ENCODE measurements at regions not wholly inside any gene's neighbourhood (a gene's known extent, or its start where the extent isn't known, plus 50 kb on each side); places are given as distances from the start of the nearest gene placed in this dataset.
"Not testable (repeated sequence)": the region's sequence is repeated elsewhere in the genome, so short reads cannot be mapped to it uniquely, and the experiment has no call there.

DNA sequence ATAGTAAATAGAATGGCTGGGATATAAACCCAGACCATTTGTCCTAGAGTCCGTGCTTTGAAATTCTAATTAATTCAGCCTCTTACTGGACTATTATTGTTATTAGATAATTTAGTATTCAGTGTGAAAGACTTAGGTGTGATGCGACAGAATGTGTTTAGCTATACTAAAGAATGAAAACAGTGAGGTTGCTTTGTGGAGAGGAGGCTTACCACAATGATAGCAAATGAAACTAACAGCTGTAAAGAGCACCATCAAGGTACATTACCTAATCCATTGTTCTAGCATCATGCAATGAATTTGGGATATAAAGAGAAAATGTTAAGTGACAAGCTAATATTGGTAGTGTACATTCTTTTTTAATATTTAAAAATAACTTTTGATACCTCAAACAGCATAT lies 911.1 kb downstream of the KCNT2 start:
- DNase-seq (ENCODE audit: low read depth in 3 of 3): no peak

DNA sequence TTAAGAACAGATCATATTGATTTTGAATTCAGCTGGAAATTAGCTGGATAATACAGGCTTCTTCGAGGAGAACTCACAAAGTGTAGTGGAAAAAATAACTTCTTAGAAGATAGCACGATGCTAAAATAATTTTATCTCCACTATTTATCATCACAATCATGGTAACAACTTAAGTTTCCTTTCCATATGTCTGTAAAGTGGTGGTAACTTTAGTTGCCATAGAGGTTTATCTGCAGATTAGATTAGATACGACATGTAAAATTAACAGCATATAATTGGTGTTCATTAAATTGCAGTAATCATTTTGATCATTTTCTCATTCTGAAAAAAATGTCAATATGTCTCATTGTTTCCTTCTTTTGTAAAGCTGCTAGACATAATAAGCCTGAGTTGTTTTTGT lies 921.5 kb downstream of the KCNT2 start:
- DNase-seq (ENCODE audit: low read depth in 3 of 3): no peak

DNA sequence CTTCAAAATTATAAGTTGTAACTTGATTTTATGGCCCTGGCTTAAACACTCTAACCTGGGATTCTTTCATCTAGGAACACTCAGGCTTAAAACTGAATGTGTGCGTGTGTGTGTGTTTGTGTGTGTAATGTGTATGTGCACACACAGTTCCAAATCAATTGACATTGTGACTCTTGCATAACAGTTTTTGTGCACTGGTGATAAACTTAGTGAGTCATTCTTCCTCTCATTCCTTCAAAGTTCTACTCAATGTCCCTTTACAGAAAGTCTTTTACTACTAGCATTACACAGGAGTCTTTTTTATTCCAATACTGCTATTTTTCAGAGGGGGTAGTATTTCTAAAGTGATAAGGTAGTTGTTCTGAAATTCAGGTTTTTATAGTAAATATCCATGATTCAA lies 943.6 kb downstream of the KCNT2 start:
- no peak for DNase-seq (ENCODE audit: low read depth in 3 of 3)

DNA sequence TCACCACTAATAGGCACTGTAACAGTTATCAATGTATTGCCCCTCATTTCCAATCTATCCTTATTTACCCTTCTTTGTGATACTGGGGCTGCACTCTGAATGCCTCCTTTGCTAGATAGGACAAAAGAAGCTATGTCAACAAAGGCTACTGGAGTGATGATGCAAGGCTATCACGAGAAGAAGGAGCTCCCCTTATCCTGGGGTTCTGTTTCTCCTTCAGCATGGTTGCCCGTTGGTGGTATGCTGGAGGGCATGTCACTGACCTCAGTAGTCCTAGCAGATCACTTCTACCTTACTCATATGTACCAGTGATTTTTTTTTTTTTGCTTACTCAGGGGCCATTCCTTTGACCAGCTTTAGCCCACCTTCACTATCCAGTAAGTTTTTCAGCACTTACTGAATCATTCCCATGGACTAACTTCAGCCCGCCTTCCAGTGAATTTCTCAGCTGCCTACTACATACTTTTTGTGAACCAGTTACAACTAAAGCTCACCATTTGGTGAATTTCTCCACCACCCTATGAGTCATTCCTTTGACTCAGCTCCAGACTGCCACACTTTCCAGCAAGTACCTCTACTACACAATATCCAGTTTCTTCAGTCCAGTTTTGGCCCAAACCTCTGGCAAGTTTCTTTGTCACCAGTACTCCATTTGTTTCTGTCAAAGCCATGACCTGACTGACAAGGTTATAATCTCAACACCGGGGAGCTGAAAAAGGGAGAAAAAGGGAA lies 944.5 kb downstream of the KCNT2 start:
- no peak for DNase-seq (ENCODE audit: low read depth in 3 of 3)

DNA sequence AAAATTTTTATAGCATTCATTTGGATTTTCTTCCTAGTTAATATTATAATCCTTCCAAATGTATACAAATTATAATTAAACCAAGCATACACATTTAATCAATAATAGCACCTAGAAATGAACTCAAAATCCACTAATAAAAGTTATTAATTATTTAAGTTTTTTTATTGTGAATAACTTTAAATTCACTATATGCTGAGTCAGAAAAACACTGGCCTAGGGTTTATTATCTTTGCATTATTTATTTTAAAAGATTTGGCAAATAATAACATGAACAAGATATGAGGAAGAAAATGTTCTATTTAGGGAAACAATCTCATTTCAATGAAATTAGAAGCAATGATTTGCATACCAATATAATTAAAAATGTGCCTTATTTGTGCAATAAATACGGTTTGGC lies 951.5 kb downstream of the KCNT2 start:
- DNase-seq (ENCODE audit: low read depth in 3 of 3): no peak

DNA sequence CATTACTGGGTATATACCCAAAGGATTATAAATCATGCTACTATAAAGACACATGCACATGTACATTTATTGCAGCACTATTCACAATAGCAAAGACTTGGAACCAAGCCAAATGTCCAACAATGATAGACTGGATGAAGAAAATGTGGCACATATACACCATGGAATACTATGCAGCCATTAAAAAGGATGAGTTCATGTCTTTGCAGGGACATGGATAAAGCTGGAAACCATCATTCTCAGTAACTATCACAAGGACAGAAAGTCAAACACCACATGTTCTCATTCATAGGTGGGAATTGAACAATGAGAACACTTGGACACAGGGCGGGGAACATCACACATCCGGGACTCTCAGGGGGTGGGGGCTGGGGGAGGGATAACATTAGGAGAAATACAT lies 959.4 kb downstream of the KCNT2 start:
- not testable (repeated sequence) for DNase-seq (ENCODE audit: low read depth in 3 of 3)

DNA sequence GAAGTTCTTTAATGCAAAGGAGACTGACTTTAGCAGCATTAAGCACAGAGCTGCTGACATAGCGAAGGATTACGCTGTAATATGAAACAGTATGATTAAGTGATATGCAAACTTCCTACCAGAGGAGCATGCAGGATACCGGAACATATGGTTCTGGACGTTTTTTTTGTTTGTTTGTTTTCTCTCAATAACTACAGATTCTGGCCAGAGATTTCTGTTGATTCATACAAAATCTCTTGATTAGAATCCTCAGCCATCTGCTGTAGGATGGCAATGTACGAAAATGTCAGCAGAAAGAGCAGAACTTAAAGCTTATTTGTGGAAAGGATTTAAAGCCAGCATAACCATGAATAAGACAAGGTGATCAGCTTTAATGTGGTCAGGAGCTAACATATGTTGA lies 970.7 kb downstream of the KCNT2 start:
- no peak for DNase-seq (ENCODE audit: low read depth in 3 of 3)

DNA sequence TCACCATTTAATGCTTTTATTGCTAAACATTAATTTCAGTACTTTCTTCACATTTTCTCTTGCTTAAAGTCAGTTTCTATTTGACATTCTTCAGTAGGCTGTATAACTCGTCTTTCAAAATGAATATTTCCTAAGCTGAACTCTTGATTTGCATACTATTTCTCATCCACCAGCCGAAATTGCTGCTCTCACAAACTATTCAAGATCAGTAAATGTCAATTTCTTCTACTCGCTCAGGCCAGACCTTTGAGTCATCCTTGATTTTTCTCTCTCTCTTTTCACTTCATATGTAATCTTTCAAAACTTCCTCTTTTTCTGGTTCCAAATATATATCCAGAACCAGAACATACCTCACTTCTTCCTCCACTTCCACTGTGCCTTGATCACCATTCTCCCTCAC lies 990.0 kb downstream of the KCNT2 start:
- DNase-seq (ENCODE audit: low read depth in 3 of 3): no peak

DNA sequence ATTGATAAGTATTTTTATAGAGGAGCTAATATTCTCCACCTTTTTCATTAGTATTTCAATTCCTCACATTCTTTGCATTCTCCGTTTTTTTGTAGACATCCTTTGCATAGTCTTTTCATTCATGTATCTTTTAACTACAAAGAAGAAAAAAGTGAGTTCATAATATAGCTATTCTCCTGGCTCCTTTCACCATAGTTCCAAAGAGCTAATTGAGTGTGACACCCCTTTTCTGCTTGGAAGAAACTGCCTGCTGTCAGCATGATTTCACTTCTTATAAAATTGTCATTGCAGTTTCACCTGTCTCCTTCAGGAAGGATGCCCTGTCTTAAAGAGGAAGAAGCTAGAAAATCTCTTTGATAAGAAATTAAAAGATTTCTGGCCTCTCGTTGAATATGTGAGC lies 991.1 kb downstream of the KCNT2 start:
- DNase-seq (ENCODE audit: low read depth in 3 of 3): no peak

DNA sequence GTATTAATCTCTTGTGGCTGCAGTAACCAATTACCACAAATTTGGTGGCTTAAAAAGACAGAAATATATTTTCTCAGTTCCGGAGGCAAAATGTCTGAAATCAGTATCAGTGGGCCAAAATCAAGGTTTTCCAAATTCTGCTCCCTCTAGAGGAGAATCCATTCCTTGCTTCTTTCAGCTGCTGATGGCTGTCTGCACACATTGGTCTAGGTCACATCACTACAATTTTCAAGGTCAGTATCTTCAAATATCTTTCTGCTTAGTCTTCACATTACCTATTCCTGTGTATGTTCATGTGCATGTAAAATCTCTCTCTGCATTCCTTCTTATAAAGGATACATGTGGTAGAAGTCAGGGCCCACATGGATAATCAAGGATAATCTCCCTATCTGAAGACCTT lies 999.4 kb downstream of the KCNT2 start:
- DNase-seq (ENCODE audit: low read depth in 3 of 3): no peak

DNA sequence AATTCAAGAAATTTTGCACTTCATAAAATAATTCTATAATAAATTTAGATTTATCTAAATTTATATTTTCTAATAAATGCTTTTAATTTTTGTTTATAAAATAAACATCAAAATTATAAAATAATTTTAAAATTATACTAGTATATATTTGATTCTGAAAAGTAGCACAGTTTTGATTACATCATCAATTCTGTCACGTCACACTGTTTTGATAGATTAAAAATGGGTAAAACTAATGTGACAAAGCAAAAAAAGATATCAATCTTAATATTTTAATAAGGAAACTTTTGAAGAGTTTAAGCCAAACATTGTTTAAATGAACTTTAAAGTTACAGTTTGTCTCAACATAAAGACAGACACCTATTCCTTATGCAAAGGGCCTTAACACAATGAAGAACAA lies 1001.8 kb downstream of the KCNT2 start:
- DNase-seq (ENCODE audit: low read depth in 3 of 3): no peak

DNA sequence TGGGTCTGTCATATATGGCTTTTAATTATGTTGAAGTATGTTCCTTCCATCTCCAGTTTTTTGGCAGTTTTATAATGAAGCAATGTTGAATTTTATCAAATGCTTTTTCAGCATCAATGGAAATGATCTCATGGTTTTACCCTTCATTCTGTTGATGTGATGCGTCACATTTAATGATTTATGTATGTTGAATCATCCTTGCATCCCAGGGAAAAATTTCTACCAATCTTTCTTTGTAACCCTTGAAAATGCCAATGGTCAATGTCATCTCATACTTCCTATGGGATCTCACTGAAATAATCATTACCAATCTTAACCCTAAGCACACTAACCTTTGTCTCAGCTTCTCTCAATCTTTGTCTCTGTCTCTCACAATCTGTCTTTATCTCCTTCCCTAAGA lies 1004.0 kb downstream of the KCNT2 start:
- DNase-seq (ENCODE audit: low read depth in 3 of 3): no peak

DNA sequence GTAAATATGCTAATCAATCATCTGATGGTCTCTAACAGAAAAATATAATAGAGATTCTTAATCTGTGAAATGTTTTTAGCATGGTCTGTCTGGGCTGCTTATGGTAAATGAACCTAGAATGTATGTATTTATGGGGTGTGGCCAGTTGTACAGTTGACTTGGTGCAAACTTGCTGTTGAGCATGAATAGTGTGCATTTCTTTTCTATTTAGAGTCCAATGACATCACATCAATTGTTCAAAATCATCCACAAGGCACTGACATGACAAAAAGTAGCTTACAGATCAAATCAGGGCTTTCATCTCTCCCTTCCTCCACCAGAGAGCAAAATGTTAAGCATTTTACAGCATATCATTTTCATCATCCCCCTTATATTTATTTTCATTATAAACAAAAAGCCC lies 1010.3 kb downstream of the KCNT2 start:
- DNase-seq (ENCODE audit: low read depth in 3 of 3): no peak

DNA sequence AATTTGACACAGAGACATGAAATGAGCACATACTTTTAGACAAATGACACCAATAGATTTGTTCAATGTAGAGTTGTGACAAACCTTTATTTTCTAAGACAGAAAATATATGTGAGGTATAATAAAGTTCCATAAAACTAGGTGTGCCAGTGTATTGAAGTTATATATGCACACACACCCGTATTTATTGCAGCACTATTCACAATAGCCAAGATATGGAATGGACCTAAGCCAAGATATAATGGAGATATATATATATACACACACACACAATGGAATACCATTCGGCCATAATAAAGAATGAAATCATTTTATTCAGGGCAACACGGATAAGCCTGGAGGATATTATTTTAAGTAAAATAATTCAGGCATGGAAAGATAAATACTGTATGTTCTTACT lies 1013.5 kb downstream of the KCNT2 start:
- DNase-seq (ENCODE audit: low read depth in 3 of 3): no peak

DNA sequence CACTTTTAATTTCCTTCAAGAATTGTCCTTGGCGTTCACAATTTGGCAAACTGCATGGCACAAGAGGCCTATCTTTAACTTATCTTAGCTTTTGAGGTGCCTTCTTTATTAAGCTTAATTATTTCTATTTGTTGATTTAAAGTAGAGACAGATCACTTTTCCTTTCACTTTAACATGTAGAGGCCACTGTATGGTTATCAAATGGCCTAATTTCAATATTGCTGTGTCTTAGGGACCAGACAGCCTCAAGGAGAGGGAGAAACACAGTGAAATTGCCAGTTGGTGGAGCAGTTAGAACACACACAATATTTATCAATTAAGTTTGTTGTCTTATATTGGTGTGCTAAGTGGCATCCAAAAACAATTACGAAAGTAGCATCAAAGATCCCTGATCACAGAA lies 1013.9 kb downstream of the KCNT2 start:
- DNase-seq (ENCODE audit: low read depth in 3 of 3): no peak

DNA sequence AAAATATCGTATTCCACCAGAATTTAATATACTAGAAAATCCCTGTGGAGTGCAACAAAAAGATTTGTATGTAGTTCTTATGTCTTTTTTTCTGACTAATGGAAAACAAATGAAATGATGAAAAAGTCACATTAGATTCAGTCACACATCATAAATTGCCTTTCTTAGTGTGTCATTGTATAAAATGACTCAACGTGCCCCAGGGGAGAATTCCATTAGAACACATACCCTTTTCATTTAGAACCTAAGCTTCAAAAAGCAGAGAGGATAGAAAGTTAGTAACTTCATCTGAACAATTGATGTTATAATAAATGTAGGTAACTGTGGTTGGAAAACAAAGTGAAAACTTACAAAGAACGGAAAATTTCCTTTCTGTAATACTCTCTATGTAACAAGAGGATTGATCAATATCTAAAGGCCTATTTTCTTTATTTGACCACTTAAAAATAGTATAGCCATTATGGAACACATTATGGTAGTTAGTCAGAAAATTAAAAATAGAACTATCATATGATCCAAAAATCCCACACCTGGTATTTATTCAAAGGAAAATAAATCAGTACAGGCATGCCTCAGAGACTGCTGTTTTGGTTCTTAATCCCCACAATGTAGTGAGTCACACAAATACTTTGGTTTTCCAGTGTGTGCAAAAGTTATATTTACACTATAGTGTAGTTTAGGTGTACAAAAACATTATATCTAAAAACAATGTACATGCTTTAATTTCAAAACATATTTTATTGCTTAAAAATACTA lies 1016.1 kb downstream of the KCNT2 start:
- no peak for DNase-seq (ENCODE audit: low read depth in 3 of 3)

DNA sequence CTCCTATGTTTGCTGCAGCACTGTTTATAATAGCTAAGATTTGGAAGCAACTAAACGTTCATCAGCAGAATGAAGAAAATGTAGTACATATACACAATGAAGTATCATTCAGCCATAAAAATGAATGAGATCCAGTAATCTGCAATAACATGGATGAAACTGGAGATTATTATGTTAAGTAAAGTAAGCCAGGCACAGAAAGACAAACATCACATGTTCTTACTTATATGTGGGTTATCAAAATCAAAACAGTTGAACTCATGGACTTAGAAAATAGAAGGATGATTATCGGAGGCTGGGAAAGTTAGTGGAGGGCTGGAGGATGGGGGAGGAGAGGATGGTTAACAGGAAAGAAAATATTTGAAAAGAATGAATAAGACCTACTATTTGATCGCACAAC lies 1017.6 kb downstream of the KCNT2 start:
- DNase-seq (ENCODE audit: low read depth in 3 of 3): no peak

DNA sequence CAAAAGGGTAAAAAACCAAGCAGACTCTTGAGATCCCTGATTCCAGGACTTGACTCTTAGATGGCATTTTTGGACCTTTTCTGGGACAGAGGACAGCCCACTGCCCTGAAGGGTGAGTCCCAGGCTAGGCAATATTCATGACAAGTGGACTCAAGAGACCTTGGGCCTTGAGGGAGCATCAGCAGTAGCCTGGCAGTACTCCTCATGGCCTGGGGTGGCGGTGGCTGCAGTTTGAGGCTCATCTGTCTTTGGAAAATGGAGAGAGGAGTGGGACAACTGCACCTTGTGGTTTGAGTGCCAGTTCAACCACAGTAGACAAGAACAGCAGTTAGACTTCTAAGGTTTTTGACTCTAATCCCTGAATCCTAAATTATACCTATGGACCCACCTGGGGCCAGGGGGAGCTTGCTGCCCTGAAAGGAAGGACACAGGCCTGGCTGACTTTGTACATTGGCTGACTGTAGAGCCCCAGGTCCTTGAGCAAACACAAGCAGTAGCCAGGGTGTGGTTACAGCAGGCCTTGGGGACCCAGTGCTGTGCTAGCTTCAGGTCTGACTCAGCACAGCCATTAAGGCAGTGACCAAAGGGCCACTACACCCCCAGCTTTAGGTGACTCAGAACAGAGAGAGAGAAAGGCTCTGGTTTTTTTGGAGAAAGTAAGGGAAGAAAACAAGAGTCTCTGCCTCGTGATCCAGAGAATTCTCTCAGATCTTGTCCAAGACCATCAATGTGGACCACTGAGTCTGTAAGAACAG lies 1023.2 kb downstream of the KCNT2 start:
- no peak for DNase-seq (ENCODE audit: low read depth in 3 of 3)

DNA sequence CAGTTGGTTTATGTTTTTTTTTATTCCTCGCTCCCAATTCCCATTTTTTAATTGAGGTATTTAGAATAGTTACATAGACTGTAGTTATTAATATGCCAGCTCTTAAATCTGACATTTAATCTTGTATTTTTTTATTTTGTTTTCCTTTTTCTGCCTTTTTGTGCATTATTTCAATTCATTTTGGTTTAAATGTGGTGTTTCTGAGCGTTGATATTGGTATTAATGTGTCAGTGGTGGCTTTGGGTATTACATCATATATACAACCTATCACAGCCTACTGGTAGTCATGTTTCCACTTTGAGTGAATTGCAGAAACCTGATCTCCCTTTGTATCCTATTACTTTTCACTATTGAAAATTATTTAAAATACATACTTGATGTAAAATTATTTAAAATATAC lies 1027.3 kb downstream of the KCNT2 start:
- DNase-seq (ENCODE audit: low read depth in 3 of 3): no peak

DNA sequence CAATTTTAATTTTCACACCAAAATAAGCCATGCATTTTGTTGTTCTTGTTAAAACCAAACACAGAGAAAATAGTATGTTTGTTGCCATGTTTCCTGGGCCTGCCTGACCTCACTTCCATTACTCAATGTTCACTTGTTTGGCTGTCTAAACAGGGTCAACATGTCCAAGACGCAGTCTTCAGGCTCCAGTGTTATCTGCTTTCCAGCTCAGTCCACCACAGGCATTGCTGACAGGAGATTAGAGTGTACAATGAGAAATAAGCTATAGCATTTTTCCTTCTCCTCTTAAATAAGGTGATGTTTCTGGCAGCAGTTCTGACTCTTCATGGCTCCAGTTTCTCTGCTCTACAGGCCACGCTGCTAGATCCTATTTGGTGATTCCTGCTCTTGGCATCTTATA lies 1030.5 kb downstream of the KCNT2 start:
- DNase-seq (ENCODE audit: low read depth in 3 of 3): no peak

DNA sequence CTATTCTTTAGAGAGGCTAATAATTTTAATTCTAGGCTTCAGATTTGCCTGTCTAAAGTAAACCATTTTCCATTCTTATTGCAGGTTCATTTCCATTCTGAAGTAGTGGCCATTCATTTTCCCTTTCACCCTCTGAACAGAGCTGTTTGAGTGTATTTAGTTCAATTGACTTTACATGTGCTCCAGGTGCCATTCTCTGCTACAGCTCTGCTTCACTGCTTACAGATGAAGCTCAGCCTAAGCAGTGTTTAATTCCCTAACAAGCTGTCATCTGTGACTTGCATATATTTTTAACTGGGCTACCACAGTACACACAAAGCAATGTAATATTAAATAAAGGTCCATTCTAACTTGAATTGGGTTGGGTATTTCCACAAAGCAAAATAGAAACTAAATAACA lies 1031.6 kb downstream of the KCNT2 start:
- no peak for DNase-seq (ENCODE audit: low read depth in 3 of 3)

DNA sequence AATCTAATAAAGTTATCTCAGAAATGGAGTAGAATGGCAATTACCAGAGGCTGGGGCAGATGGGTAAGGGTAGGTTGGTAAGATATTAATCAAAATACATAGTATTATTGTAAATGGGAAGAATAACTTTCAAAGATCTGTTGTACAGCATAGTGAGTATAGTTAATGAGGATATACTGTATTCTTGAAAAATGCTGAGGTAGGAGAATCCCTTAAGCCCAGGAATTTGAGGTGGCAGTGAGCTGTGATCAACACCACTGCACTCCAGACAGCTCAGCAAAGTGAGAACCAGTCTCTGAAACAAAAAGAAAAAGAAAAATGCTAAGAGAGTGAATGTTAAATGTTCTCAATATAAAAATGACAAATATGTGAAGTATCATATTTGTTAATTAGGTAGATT lies 1033.7 kb downstream of the KCNT2 start:
- no peak for DNase-seq (ENCODE audit: low read depth in 3 of 3)

DNA sequence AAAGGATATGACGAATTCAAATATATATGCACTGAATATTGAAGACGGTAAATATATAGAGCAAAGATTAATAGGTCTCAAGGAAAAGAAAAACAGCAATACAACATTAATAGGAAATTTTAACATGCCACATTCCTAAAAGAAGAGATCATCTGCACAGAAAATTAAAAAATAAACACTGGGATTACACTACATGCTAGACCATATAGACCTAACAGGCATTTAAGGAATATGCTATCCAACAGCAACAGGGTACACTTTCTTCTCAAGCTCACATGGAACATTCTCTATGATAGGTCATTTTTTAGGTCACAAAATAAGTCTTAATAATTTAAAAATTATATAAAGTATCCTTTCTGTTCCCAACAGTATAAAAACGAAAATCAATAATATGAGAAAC lies 1038.3 kb downstream of the KCNT2 start:
- no peak for DNase-seq (ENCODE audit: low read depth in 3 of 3)

Data from stimulated activated CD4-positive, alpha-beta T cell treated with anti-CD3 and anti-CD28 coated beads, TNF-alpha, amount 100 ng/mL, for 24 hours (primary cell).